Caco-2 (cell line): ENCODE measurements at regions not wholly inside any gene's neighbourhood (a gene's known extent, or its start where the extent isn't known, plus 50 kb on each side); places are given as distances from the start of the nearest gene placed in this dataset.

Source experiments
- BruUV-seq: library from RNA; stranded (reverse); fragments of 400-500 nt; replicated peaks from 2 replicates; lab custom pipeline; 2021; lab: Mats Ljungman, UMichigan
- CTCF ChIA-PET: fragments of 300-600 bp; sonication (Branson Sonifier 250); formaldehyde crosslinking; loops from one replicate; lab custom pipeline; 2022; ENCODE audit warnings: antibody characterized with exemption; lab: Charles Lee
- POLR2A ChIA-PET: fragments of 300-600 bp; sonication (Branson Sonifier 250); formaldehyde crosslinking; loops from one replicate; lab custom pipeline; 2022; ENCODE audit warnings: antibody characterized with exemption; lab: Charles Lee
- DNase-seq, 2 experiments: peaks; one replicate each; pipeline versions ENCODE4 v3.0.0 to v3.0.0-alpha.2; 2020 to 2022
- H3K27me3 ChIP-seq: replicated peaks from 2 replicates; pipeline ENCODE4 v1.6.0; 2011; ENCODE audit warnings: low read length; ENCODE audit not compliant: control insufficient read depth, insufficient read depth
- H3K36me3 ChIP-seq: 2 replicates; pipeline ENCODE4 v1.5.1; 2011; ENCODE audit warnings: low read length; ENCODE audit not compliant: control insufficient read depth, insufficient read depth
- H3K4me1 ChIP-seq: fragments of 250-450 bp; sonication (Bioruptor Pico); 2 replicates; pipeline ENCODE4 v1.5.1; 2020; ENCODE audit warnings: mild to moderate bottlenecking
- H3K4me3 ChIP-seq: 2 replicates; pipeline ENCODE4 v1.5.1; 2011; ENCODE audit warnings: low read depth, mild to moderate bottlenecking, control low read depth, low read length
- H3K9me3 ChIP-seq: fragments of 250-450 bp; sonication (Bioruptor Pico); 2 replicates; pipeline ENCODE4 v1.5.1; 2020; ENCODE audit warnings: mild to moderate bottlenecking, moderate library complexity
- H3K27ac Mint-ChIP-seq: one replicate; pipeline ENCODE4 v1.8.0; 2022; ENCODE audit warnings: mixed read lengths; ENCODE audit not compliant: unreplicated experiment
- H3K27me3 Mint-ChIP-seq: one replicate; pipeline ENCODE4 v1.8.0; 2022; ENCODE audit warnings: mixed read lengths; ENCODE audit not compliant: insufficient read depth, unreplicated experiment
- H3K36me3 Mint-ChIP-seq: one replicate; pipeline ENCODE4 v1.8.0; 2022; ENCODE audit warnings: mild to moderate bottlenecking, mixed read lengths; ENCODE audit not compliant: insufficient read depth, unreplicated experiment
- H3K4me1 Mint-ChIP-seq: one replicate; pipeline ENCODE4 v1.8.0; 2022; ENCODE audit warnings: low read depth, mixed read lengths; ENCODE audit not compliant: unreplicated experiment
- H3K4me3 Mint-ChIP-seq: one replicate; pipeline ENCODE4 v1.8.0; 2022; ENCODE audit warnings: mild to moderate bottlenecking, moderate library complexity, mixed read lengths; ENCODE audit not compliant: unreplicated experiment
- H3K9me3 Mint-ChIP-seq: one replicate; pipeline ENCODE4 v1.8.0; 2022; ENCODE audit warnings: mixed read lengths; ENCODE audit not compliant: unreplicated experiment
- intact Hi-C: fragments of 100-400 bp; cut with micrococcal nuclease; formaldehyde crosslinking; loops from one replicate; pipeline ENCODE4 v1.10.0; 2022; ENCODE audit not compliant: unreplicated experiment
- TF ChIP-seq, protein P1 (sequence below), 2 experiments: fragments of 200-600 bp in 1 of 2; IDR thresholded peaks; 1 replicate in 1 of 2; 2 replicates in 1 of 2; pipeline versions ENCODE4 v1.5.1 to v1.8.0; 2011 to 2022; ENCODE audit warnings: antibody characterized with exemption in 1 of 2, control low read depth in 1 of 2, inconsistent platforms in 1 of 2, low read depth in 1 of 2, low read length in 1 of 2, mild to moderate bottlenecking in 1 of 2, moderate library complexity in 1 of 2; ENCODE audit not compliant: insufficient read depth in 1 of 2, severe bottlenecking in 1 of 2, unreplicated experiment in 1 of 2

DNA sequence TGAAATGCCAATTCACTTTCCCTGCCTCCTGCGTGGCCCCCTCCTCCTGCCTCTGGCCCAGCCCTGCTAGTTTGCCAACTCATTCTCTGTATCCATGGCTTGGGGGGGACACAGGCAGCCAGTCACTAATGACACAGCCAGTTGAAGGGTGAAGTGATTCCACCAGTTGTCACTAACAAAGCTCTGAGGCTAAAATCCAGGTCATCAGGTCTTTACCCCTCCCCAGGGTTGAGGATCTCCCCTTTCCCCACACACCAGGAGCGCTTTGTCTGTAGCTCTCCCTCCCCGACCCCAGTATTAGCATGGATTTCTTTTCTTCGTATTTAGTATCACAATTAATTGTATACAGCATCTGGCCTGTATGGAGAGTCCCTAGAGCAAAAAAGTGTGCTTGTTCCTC is 394.1 kb downstream of the RRAGC start:
- Mint-ChIP-seq H3K36me3 (no peaks in the 10 kb centered on the region), H3K27me3 (peaks cover 10% of the 10 kb centered on the region)
- CTCF ChIA-PET: no interaction called here

DNA sequence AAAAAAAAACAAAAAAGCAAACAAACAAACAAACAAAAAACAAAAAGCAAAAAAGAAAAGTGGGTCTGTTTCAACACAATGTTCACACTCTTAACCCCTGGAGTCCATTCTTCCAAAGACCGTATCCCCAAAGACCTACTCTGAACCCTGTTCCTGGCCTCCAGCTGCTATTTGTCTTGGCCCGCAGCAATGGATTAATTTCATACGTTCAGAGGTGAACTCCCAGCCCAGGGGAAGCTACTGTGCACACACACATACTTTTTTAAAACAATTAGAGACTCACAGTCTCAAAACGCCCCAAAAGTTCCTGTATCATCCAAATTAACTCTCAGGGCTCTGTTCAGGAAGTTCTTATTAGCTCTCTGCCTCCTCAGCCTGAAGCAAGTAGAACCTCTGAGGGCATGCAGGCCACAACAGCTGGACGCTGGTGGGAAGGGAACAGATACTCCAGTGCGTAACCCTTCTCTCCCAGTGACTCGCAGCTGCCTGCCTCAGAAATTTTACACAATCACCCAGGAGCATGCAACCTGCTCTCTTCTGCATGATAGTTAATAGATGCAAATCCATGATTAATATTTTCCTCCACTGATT is 395.4 kb downstream of the RRAGC start:
- H3K4me1 Mint-ChIP-seq: no peaks in the 10 kb centered on the region
- DNase-seq: no peak
- no peak overlapping the region for H3K27ac Mint-ChIP-seq
- H3K9me3 Mint-ChIP-seq: no peaks in the 10 kb centered on the region
- Histone ChIP-seq H3K36me3 (no peaks in the 10 kb centered on the region), H3K27me3 (no peaks in the 10 kb centered on the region), H3K4me1 (no peaks in the 10 kb centered on the region), H3K9me3 (no peaks in the 10 kb centered on the region), H3K4me3 (no peak overlapping the region)
- peaks cover 13% of the 10 kb centered on the region for H3K27me3 Mint-ChIP-seq
- no peak overlapping the region for H3K4me3 Mint-ChIP-seq
- intact Hi-C loops: no loop called here
- POLR2A ChIA-PET: no interaction called here
- no TSS peak for BruUV-seq
- TF ChIP-seq, protein P1, sequence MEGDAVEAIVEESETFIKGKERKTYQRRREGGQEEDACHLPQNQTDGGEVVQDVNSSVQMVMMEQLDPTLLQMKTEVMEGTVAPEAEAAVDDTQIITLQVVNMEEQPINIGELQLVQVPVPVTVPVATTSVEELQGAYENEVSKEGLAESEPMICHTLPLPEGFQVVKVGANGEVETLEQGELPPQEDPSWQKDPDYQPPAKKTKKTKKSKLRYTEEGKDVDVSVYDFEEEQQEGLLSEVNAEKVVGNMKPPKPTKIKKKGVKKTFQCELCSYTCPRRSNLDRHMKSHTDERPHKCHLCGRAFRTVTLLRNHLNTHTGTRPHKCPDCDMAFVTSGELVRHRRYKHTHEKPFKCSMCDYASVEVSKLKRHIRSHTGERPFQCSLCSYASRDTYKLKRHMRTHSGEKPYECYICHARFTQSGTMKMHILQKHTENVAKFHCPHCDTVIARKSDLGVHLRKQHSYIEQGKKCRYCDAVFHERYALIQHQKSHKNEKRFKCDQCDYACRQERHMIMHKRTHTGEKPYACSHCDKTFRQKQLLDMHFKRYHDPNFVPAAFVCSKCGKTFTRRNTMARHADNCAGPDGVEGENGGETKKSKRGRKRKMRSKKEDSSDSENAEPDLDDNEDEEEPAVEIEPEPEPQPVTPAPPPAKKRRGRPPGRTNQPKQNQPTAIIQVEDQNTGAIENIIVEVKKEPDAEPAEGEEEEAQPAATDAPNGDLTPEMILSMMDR (IDR thresholded peaks at IDR 0.05; ENCODE audit: insufficient read depth in 1 of 2, low read depth in 1 of 2, low read length in 1 of 2, severe bottlenecking in 1 of 2, unreplicated experiment in 1 of 2): no peak
- CTCF ChIA-PET: no interaction called here
- no peaks in the 10 kb centered on the region for H3K36me3 Mint-ChIP-seq

More for the DNA sequence above, 394.1 kb downstream of the RRAGC start:
- DNase-seq: no peak
- H3K9me3 Mint-ChIP-seq: no peaks in the 10 kb centered on the region
- H3K27me3 ChIP-seq: no peaks in the 10 kb centered on the region
- H3K4me1 ChIP-seq: no peaks in the 10 kb centered on the region
- no peaks in the 10 kb centered on the region for H3K36me3 ChIP-seq
- H3K4me3 ChIP-seq: no peak overlapping the region
- POLR2A ChIA-PET: no interaction called here
- TF ChIP-seq, protein P1 (IDR thresholded peaks at IDR 0.05; ENCODE audit: insufficient read depth in 1 of 2, low read depth in 1 of 2, low read length in 1 of 2, severe bottlenecking in 1 of 2, unreplicated experiment in 1 of 2): no peak
- H3K4me3 Mint-ChIP-seq: no peak overlapping the region
- no peak overlapping the region for H3K27ac Mint-ChIP-seq
- BruUV-seq: no TSS peak
- H3K4me1 Mint-ChIP-seq: no peaks in the 10 kb centered on the region
- no peaks in the 10 kb centered on the region for H3K9me3 ChIP-seq
- intact Hi-C loops: no loop called here

DNA sequence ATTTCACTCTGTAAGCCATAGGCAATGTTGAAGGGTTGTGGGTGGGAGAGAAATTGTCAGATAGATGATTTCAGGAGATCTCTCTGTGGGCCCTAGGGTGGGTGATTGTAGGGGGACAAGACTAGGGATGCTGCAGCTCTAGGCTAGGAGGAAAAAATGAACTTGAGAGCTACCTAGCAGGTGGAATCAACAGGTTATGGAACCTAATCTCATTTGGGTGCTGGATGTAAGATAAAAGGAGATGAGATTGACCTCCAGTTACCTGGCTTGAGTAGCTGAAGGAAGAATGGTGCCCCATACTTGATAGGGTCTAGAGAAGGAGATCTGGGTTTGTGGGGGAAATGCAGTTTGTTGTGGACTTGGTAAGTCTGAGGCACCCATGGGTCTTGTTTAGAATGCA is 396.5 kb downstream of the RRAGC start:
- Histone ChIP-seq H3K36me3 (no peaks in the 10 kb centered on the region), H3K9me3 (no peaks in the 10 kb centered on the region), H3K4me1 (no peaks in the 10 kb centered on the region), H3K4me3 (no peak overlapping the region), H3K27me3 (no peaks in the 10 kb centered on the region)
- TF ChIP-seq, protein P1 (IDR thresholded peaks at IDR 0.05; ENCODE audit: insufficient read depth in 1 of 2, low read depth in 1 of 2, low read length in 1 of 2, severe bottlenecking in 1 of 2, unreplicated experiment in 1 of 2): no peak
- no TSS peak for BruUV-seq
- POLR2A ChIA-PET: no interaction called here
- H3K27ac Mint-ChIP-seq: no peak overlapping the region
- no peak for DNase-seq
- H3K4me1 Mint-ChIP-seq: no peaks in the 10 kb centered on the region
- peaks cover 15% of the 10 kb centered on the region for H3K27me3 Mint-ChIP-seq
- no peak overlapping the region for H3K4me3 Mint-ChIP-seq
- intact Hi-C loops: no loop called here
- CTCF ChIA-PET: no interaction called here
- H3K36me3 Mint-ChIP-seq: no peaks in the 10 kb centered on the region
- H3K9me3 Mint-ChIP-seq: no peaks in the 10 kb centered on the region
